NT2/D1 (cell line): ENCODE measurements at regions not wholly inside any gene's neighbourhood (a gene's known extent, or its start where the extent isn't known, plus 50 kb on each side); places are given as distances from the start of the nearest gene placed in this dataset.

ENCODE experiments used
- SUZ12 ChIP-seq: IDR thresholded peaks from 2 replicates; pipeline ENCODE4 v1.6.1; 2011; ENCODE audit not compliant: insufficient read length, insufficient read depth; ENCODE audit errors: extremely low read depth
- YY1 ChIP-seq: IDR thresholded peaks from 2 replicates; pipeline ENCODE4 v1.6.1; 2011; ENCODE audit not compliant: insufficient read length, insufficient read depth
- ZNF274 ChIP-seq: IDR thresholded peaks from 2 replicates; pipeline ENCODE4 v1.6.1; 2011; ENCODE audit warnings: mild to moderate bottlenecking, low read depth, low read length

GRCh38 chr4:83974111-83974780 is 438.3 kb downstream of the GPAT3 start:
- TF ChIP-seq SUZ12 (no peak), YY1 (no peak), ZNF274 (no peak)
